ENCODE measurements at regions not wholly inside any gene's neighbourhood (a gene's known extent, or its start where the extent isn't known, plus 50 kb on each side); places are given as distances from the start of the nearest gene placed in this dataset.

GRCh38 chr20:52461582-52461981, 270.0 kb upstream of the ZFP64 start:
- no peak overlapping the region for H3K27ac ChIP-seq (ENCODE audit: low read depth in 1 of 2, low read length in 2 of 2)
- H4K20me1 ChIP-seq (ENCODE audit: insufficient read depth, low read length), result no peaks in the 10 kb centered on the region
- no peak overlapping the region for H3K4me3 Mint-ChIP-seq
- H3K27ac Mint-ChIP-seq, result no peak overlapping the region
- H3K79me2 ChIP-seq (ENCODE audit: insufficient read depth, low read length), result no peaks in the 10 kb centered on the region
- H3K4me1 ChIP-seq (ENCODE audit: control insufficient read depth in 1 of 2, insufficient read depth in 2 of 2, low read length in 2 of 2), result no peaks in the 10 kb centered on the region
- no peaks in the 10 kb centered on the region for H3K27me3 ChIP-seq (ENCODE audit: control insufficient read depth in 2 of 2, insufficient read depth in 2 of 2, low read length in 2 of 2)
- H2AFZ ChIP-seq (ENCODE audit: insufficient read depth, low read depth, low read length, poor library complexity, severe bottlenecking), result no peak overlapping the region
- 92% methylated on average over 7 of the region's 7 CpGs for WGBS (ENCODE audit: insufficient coverage)
- H3K9me3 Mint-ChIP-seq, result peaks cover 0 to 6% (median 2%) of the 10 kb centered on the region in 7 donors
- no peaks in the 10 kb centered on the region for H3K9me3 ChIP-seq (replicated peaks in 1 of 2; ENCODE audit: control insufficient read depth in 1 of 2, insufficient read depth in 1 of 2, low read length in 2 of 2)
- H3K27me3 Mint-ChIP-seq (ENCODE audit: low read depth in 3 of 3), result peaks cover 0 to 3% (median 0%) of the 10 kb centered on the region in 3 donors
- no peak overlapping the region for H3K4me3 ChIP-seq (replicated peaks in 1 of 3; ENCODE audit: low read depth in 2 of 3, low read length in 3 of 3)
- H3K4me2 ChIP-seq (replicated peaks; ENCODE audit: extremely low read depth, low read length, poor library complexity, severe bottlenecking), result no peak overlapping the region
- intact Hi-C loops (cut with micrococcal nuclease), result no loop called here
- no peaks in the 10 kb centered on the region for H3K36me3 ChIP-seq (replicated peaks in 1 of 2; ENCODE audit: control insufficient read depth in 1 of 2, insufficient read depth in 2 of 2, low read length in 2 of 2)
- H3K9ac ChIP-seq (ENCODE audit: insufficient read depth, low read length, poor library complexity, severe bottlenecking), result no peak overlapping the region
- no peak for TF ChIP-seq CTCF (IDR thresholded peaks at IDR 0.05)
- no peaks in the 10 kb centered on the region for H3K36me3 Mint-ChIP-seq
- H3K4me1 Mint-ChIP-seq, result no peaks in the 10 kb centered on the region
- no peak for DNase-seq

- H3K9me3 Mint-ChIP-seq, result peaks cover 0 to 6% (median 0%) of the 10 kb centered on the region in 7 donors
- no peaks in the 10 kb centered on the region for H3K79me2 ChIP-seq (ENCODE audit: insufficient read depth, low read length)
- H3K4me3 Mint-ChIP-seq, result no peak overlapping the region
- H3K4me3 ChIP-seq (replicated peaks in 1 of 3; ENCODE audit: low read depth in 2 of 3, low read length in 3 of 3), result no peak overlapping the region
- DNase-seq, result no peak
- no peaks in the 10 kb centered on the region for H4K20me1 ChIP-seq (ENCODE audit: insufficient read depth, low read length)
- peaks cover 0 to 4% (median 3%) of the 10 kb centered on the region in 3 donors for H3K27me3 Mint-ChIP-seq (ENCODE audit: low read depth in 3 of 3)
- H3K36me3 Mint-ChIP-seq, result no peaks in the 10 kb centered on the region
- H3K4me2 ChIP-seq (replicated peaks; ENCODE audit: extremely low read depth, low read length, poor library complexity, severe bottlenecking), result no peak overlapping the region
- H3K4me1 ChIP-seq (ENCODE audit: control insufficient read depth in 1 of 2, insufficient read depth in 2 of 2, low read length in 2 of 2), result no peaks in the 10 kb centered on the region
- H3K9me3 ChIP-seq (replicated peaks in 1 of 2; ENCODE audit: control insufficient read depth in 1 of 2, insufficient read depth in 1 of 2, low read length in 2 of 2), result no peaks in the 10 kb centered on the region
- H3K27me3 ChIP-seq (ENCODE audit: control insufficient read depth in 2 of 2, insufficient read depth in 2 of 2, low read length in 2 of 2), result no peaks in the 10 kb centered on the region
- intact Hi-C loops (cut with micrococcal nuclease), result no loop called here
- WGBS (ENCODE audit: insufficient coverage), result 100% methylated on average over 1 of the region's 4 CpGs
- H3K36me3 ChIP-seq (replicated peaks in 1 of 2; ENCODE audit: control insufficient read depth in 1 of 2, insufficient read depth in 2 of 2, low read length in 2 of 2), result no peaks in the 10 kb centered on the region
- no peaks in the 10 kb centered on the region for H3K4me1 Mint-ChIP-seq
- no peak overlapping the region for H2AFZ ChIP-seq (ENCODE audit: insufficient read depth, low read depth, low read length, poor library complexity, severe bottlenecking)
- no peak overlapping the region for H3K27ac ChIP-seq (ENCODE audit: low read depth in 1 of 2, low read length in 2 of 2)
- TF ChIP-seq CTCF (IDR thresholded peaks at IDR 0.05), result no peak
- H3K9ac ChIP-seq (ENCODE audit: insufficient read depth, low read length, poor library complexity, severe bottlenecking), result no peak overlapping the region
- no peak overlapping the region for H3K27ac Mint-ChIP-seq
Measured at GRCh38 chr20:52459150-52459549, 267.6 kb upstream of the ZFP64 start.

Data from CD14-positive monocyte (primary cell).